GM11168 (cell line): ENCODE measurements at regions not wholly inside any gene's neighbourhood (a gene's known extent, or its start where the extent isn't known, plus 50 kb on each side); places are given as distances from the start of the nearest gene placed in this dataset.
"Not testable (repeated sequence)": the region's sequence is repeated elsewhere in the genome, so short reads cannot be mapped to it uniquely, and the experiment has no call there.

ENCODE experiments used
- in situ Hi-C: fragments of 300-500 bp; cut with MboI; formaldehyde crosslinking; loops from one replicate; pipeline ENCODE4 v1.12.0; 2022; ENCODE audit warnings: low sequenced_read_pairs; ENCODE audit not compliant: unreplicated experiment

GRCh38 chr13:111629016-111629415, 308.6 kb downstream of the TEX29 start:
- in situ Hi-C loops, result no loop called here

- in situ Hi-C loops, result no loop called here
Observed at GRCh38 chr13:111629457-111629856, 309.0 kb downstream of the TEX29 start.

GRCh38 chr13:111629926-111630325, 309.5 kb downstream of the TEX29 start:
- in situ Hi-C loops, result no loop called here

GRCh38 chr13:111630406-111630805, 310.0 kb downstream of the TEX29 start:
- in situ Hi-C loops, result no loop called here

- in situ Hi-C loops, result not testable (repeated sequence)
Observed at GRCh38 chr13:111631271-111631670, 310.8 kb downstream of the TEX29 start.

DNA sequence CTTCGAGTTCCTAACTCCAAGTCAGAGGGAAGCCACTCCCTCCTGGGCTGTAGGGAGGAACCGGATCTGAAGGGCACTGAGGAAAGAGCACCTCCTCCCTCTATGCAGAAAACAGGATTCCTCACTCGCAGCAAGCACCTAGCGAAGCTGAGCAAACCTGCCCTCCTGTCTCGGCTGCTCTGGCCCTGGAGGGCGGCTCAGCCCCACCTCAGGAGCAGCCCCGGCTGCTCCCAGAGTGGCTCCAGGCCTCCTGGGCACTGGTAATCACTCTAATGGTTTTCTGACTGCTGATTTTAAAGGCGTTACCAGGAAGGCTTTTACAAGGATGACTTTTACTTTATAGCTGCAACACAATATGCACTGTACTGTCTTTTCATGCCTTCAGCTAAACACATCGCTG, 312.5 kb downstream of the TEX29 start:
- in situ Hi-C loops, result no loop called here

DNA sequence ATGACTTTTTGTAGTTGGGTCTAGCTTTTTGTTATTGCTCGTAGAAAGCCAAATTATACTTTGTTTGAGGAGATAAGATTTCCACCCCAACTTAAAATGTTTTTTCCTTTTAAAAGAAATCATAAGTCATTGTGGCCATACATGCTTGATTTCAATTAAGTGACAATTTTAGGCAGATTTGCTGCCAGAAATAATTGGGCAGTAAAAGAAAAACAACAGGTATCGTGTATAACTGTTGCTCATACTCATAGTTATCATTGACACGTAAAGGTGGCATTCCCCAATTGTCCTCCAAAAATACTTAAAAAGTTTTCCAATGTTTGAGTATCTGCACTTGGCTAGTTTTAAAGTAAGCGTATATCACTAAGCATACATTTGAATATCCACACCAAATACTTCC, 313.0 kb downstream of the TEX29 start:
- in situ Hi-C loops, result no loop called here

DNA sequence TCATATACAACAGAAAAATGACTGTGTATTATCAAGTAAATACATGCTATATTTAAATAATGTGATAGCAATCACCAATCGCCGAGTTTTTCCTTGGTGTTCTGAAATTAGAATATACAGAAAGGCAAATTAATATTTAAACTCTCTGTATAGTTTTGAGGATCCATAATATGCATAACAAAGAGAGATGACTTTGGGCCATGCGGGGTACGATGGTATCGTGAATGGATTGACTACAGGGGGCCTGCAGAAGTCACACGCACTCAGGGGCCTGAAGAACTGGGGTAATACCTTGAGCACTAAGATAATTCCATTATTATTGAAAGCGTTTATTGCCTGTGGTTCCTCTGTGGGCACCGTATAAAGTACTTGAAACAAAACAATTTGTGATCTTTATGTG, 314.0 kb downstream of the TEX29 start:
- in situ Hi-C loops, result no loop called here

GRCh38 chr13:111636271-111636670, 315.8 kb downstream of the TEX29 start:
- in situ Hi-C loops, result no loop called here

DNA sequence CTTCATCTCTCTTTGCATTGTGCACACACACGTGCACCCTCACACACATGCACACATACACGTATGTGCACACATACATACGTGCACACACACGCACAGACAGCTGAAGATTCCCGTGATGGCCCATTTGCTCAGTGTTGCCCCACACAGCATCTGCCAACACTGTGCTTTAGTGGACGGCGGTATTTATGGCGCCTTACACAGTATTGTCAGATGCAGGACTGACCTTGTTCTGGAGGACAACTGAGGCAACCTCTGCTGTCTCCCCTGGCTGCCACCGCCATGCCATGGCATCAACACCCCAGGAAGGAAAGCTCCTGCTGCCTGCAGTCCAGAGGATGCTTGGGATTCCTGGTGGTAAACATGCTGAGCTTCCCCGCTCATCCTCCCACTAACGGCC, 316.4 kb downstream of the TEX29 start:
- in situ Hi-C loops, result no loop called here

GRCh38 chr13:111637365-111637764, 316.9 kb downstream of the TEX29 start:
- in situ Hi-C loops, result no loop called here

GRCh38 chr13:111638233-111638632, 317.8 kb downstream of the TEX29 start:
- in situ Hi-C loops, result no loop called here

DNA sequence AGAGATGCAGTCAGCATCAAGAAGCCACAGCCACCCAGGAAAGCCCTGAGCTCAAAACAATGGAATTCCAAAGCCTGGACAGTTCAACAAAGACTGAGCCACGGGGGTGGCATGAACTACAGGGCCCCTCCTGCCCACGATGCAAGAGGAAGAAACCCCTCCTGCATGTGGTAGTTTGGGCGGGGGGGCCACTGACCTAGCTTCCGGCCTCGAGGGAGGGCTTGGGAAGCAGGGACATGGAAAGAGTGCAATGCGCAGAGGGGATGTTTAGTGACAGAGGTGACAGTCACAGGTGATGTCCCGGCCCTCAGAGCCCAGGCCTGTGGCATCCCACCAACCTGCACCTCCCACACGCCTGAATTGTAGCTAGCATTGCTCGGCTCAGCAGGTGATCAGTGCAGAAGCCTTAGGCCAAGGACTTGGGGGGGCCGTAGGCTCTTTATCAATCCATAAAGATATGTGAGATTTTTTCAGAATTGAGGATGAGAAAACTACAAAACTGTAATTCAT, 318.8 kb downstream of the TEX29 start:
- in situ Hi-C loops, result no loop called here

- in situ Hi-C loops, result no loop called here
Observed at GRCh38 chr13:111640006-111640405, 319.6 kb downstream of the TEX29 start.

DNA sequence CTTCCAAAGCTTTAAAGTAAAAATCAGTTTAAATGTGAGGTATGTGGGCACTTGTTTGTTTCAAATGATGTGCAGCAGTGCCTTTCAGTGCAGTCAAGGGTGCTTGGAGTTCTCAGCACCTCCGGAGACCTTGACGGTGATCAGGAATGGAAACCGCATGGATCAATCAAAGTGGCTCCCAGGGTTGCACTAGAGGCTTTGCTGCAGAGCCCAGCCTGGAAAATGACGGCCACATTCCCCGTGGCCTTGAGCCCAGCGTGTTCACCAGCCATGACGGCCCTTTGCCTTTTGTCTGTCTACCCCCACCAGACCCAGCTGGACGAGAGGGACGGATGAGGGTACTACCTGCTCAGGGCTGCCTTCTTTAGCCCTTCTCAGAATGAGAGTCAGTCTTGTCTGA, 320.0 kb downstream of the TEX29 start:
- in situ Hi-C loops, result no loop called here

GRCh38 chr13:111642156-111642767, 321.8 kb downstream of the TEX29 start:
- in situ Hi-C loops, result no loop called here

GRCh38 chr13:111644750-111645149, 324.3 kb downstream of the TEX29 start:
- in situ Hi-C loops, result no loop called here

- in situ Hi-C loops, result no loop called here
Observed at GRCh38 chr13:111645198-111645597, 324.8 kb downstream of the TEX29 start.

DNA sequence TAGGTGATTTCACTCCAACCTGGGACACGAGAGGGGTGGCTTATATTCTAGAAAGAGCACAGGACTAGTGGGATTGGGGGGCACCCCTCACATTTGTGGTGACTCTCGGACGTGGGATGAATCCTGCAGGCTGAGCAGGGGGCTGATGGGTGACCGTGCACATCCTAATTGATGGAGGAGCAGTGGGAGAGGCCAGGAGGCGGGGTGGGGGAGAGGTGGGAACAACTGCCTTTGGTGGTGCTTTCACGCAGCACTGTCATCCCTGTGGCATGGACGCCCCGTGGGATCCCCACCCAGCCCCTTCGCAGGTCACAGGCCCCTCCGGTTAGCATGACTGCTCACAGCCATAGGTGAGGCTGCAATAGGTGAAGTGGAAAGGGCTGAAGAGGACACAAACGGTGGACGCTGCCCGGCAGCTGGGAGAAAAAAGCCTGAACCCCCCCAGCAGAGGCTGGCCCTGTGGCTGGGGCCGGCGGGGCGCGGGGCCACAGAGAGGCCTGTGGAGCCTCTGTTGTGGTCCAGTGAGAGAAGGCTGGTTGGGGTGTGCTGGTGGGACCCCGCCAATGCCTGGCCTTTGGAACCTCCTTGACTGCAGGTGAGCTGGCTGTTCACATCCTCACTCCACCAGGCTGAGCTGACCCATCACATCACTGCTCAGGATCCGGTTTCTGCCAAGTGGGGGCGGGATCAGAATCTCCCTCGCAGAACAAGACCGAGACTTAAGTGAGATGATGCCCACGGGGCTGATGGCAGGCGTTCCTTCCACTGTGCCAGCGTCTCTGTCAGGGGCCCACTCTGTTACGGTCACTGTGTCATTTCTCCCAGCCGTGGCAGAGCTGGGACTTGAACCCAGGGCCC, 325.4 kb downstream of the TEX29 start:
- in situ Hi-C loops, result no loop called here

DNA sequence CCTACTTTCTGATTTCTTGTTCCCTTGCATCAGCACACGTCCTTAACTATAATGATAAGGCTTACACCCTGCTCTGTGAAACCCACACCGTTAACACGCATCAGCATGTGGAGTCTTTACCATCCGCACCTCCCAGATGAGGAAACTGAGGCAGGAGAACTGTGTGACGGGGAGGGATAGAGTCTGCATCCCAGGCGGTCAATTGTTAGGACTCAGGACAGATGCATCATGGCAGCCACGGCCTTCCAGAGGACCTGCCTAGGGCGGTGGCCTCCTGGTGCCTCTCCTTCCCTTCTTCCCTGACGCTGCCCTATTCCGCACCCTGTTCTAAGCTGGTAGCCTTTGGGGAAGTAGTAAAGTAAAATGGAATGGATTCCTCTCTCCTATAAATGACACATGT, 326.0 kb downstream of the TEX29 start:
- in situ Hi-C loops, result no loop called here

DNA sequence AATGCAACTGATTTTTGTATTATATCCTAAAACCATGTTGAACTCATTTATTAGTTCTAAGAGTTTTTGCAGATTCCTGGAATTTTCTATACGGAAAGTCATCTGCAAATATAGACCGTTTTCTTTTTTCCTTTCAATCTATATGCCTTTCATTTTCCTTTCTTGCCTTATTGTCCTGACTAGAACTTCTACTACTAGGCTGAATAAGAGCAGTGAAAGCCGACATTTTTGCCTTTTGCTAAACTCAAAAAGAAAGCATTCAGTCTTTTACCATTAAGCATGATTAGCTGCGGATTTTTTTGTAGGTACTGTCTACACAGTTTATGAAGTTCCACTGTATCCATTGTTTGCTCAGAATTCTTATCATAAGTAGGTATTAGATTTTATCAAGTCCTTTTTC, 328.4 kb downstream of the TEX29 start:
- in situ Hi-C loops, result no loop called here

DNA sequence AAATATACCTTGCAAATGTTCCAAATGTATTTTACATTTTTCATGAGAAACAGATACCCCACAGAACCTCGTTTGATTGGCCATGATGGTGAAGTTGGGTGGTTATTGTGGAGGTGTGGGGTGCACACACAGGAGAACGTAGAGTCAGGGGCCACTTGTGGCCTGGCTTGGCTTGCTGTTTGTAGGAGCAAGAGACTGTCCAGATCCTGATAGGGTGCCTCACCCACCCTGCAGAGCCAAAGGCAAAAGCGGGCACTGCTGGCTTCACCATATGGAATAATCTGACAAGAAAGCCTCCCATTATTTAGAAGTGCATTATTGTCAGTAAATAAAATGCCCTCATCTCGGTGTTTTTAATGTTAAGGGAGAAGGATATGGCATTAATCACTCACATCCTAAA, 330.2 kb downstream of the TEX29 start:
- in situ Hi-C loops, result loop anchor here (25.0 kb wide), 1 partner anchor 112 kb away; no protein-coding TSS in a partner anchor
